ENCODE measurements at regions not wholly inside any gene's neighbourhood (a gene's known extent, or its start where the extent isn't known, plus 50 kb on each side); places are given as distances from the start of the nearest gene placed in this dataset.

DNA sequence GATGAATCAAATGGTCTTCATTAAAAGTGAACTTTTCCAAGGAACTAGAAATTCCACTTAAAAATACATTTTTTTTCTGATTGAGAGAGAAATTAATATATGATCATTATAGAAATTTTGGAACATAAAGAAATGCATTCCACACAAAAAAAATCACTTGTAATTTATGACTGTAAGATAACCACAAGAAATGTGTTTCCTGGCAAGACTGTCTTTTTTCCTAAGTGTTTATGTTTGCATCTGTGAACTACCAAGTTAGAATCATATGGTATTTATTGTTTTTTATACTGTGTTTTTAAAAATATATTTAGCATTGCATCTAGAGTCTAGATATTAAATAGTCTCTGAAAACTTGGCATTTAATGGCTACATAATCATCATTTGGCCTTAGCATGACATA is 726.8 kb downstream of the BCL11B start:
- TF ChIP-seq, protein P1, sequence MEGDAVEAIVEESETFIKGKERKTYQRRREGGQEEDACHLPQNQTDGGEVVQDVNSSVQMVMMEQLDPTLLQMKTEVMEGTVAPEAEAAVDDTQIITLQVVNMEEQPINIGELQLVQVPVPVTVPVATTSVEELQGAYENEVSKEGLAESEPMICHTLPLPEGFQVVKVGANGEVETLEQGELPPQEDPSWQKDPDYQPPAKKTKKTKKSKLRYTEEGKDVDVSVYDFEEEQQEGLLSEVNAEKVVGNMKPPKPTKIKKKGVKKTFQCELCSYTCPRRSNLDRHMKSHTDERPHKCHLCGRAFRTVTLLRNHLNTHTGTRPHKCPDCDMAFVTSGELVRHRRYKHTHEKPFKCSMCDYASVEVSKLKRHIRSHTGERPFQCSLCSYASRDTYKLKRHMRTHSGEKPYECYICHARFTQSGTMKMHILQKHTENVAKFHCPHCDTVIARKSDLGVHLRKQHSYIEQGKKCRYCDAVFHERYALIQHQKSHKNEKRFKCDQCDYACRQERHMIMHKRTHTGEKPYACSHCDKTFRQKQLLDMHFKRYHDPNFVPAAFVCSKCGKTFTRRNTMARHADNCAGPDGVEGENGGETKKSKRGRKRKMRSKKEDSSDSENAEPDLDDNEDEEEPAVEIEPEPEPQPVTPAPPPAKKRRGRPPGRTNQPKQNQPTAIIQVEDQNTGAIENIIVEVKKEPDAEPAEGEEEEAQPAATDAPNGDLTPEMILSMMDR (IDR thresholded peaks at IDR 0.05; ENCODE audit: insufficient read depth, low read length, missing control alignments): no peak
- POLR2A ChIA-PET: no interaction called here
- H3K4me3 ChIP-seq (ENCODE audit: low read depth, low read length): no peak overlapping the region
- CTCF ChIA-PET: no interaction called here
- DNase-seq (ENCODE audit: low read depth, low spot score): no peak

- POLR2A ChIA-PET: no interaction called here
- CTCF ChIA-PET: no interaction called here
- no peak overlapping the region for H3K4me3 ChIP-seq (ENCODE audit: low read depth, low read length)
- no peak for DNase-seq (ENCODE audit: low read depth, low spot score)
- TF ChIP-seq, protein P1 (IDR thresholded peaks at IDR 0.05; ENCODE audit: insufficient read depth, low read length, missing control alignments): no peak
Measured at GRCh38 chr14:98548071-98548686, 723.8 kb downstream of the BCL11B start.

GRCh38 chr14:98551028-98551427 is 721.0 kb downstream of the BCL11B start:
- TF ChIP-seq, protein P1 (IDR thresholded peaks at IDR 0.05; ENCODE audit: insufficient read depth, low read length, missing control alignments): no peak
- POLR2A ChIA-PET: no interaction called here
- CTCF ChIA-PET: no interaction called here
- no peak for DNase-seq (ENCODE audit: low read depth, low spot score)
- no peak overlapping the region for H3K4me3 ChIP-seq (ENCODE audit: low read depth, low read length)

DNA sequence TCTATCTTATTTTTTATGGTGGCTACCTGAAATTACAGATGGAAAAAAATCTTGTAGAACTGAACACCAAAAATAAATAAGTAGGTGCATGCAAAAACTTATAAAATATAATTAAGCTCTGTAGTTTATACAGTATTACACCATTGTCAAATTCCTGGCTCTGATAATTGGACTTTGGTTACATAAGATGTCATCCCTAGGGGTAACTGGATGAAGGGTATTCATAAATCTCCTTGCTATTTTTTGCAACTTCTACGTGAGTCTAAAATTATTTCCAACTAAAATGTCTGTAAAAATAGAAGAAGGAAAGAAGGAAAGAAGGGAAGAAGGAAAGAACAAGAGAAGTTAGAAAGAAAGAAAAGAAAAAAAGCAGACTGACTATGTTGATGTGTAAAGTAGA is 716.6 kb downstream of the BCL11B start:
- H3K4me3 ChIP-seq (ENCODE audit: low read depth, low read length): no peak overlapping the region
- ChIA-PET POLR2A (no interaction called here), CTCF (no interaction called here)
- TF ChIP-seq, protein P1 (IDR thresholded peaks at IDR 0.05; ENCODE audit: insufficient read depth, low read length, missing control alignments): no peak
- no peak for DNase-seq (ENCODE audit: low read depth, low spot score)

- TF ChIP-seq, protein P1 (IDR thresholded peaks at IDR 0.05; ENCODE audit: insufficient read depth, low read length, missing control alignments): no peak
- ChIA-PET POLR2A (no interaction called here), CTCF (no interaction called here)
- no peak for DNase-seq (ENCODE audit: low read depth, low spot score)
- H3K4me3 ChIP-seq (ENCODE audit: low read depth, low read length): no peak overlapping the region
Measured at GRCh38 chr14:98564006-98564405, 708.0 kb downstream of the BCL11B start.

DNA sequence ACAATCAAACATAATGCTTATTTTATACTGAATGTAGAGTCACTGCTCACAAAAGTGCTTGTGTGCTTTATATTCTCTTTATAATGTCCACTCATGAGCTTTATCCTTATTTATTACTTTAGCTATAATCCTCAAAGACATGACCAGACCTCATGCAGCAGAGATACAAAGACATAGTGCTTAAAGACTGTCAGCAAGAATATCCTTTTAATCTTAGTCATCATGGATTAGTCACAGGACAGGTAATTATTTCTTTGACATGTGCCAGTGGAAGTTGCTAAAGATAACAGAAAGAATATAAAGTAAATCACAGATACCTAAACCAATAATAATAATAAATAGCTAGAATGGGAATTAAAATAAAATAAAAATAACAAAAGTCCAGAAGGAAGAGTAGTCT is 707.5 kb downstream of the BCL11B start:
- H3K4me3 ChIP-seq (ENCODE audit: low read depth, low read length): no peak overlapping the region
- TF ChIP-seq, protein P1 (IDR thresholded peaks at IDR 0.05; ENCODE audit: insufficient read depth, low read length, missing control alignments): no peak
- no peak for DNase-seq (ENCODE audit: low read depth, low spot score)
- ChIA-PET POLR2A (no interaction called here), CTCF (no interaction called here)

Data from AG04449 (cell line).